Hepatocyte (in vitro differentiated cells): ENCODE measurements at regions not wholly inside any gene's neighbourhood (a gene's known extent, or its start where the extent isn't known, plus 50 kb on each side); places are given as distances from the start of the nearest gene placed in this dataset.

Source experiments
- DNase-seq: peaks from one replicate; pipeline ENCODE4 v3.0.0-alpha.2; 2016; ENCODE audit warnings: low spot score
- H2AFZ ChIP-seq: fragments of 200-600 bp; sonication (generic); 2 replicates; pipeline ENCODE4 v1.6.0; 2016; ENCODE audit warnings: antibody characterized with exemption, mild to moderate bottlenecking
- H3K27ac ChIP-seq: fragments of 200-600 bp; sonication (generic); 2 replicates; pipeline ENCODE4 v1.5.1; 2016; ENCODE audit warnings: mild to moderate bottlenecking
- H3K27me3 ChIP-seq: fragments of 200-600 bp; sonication (generic); 2 replicates; pipeline ENCODE4 v1.6.1; 2016
- H3K36me3 ChIP-seq: fragments of 200-600 bp; sonication (generic); replicated peaks from 2 replicates; pipeline ENCODE4 v1.5.1; 2016; ENCODE audit warnings: low read depth; ENCODE audit not compliant: insufficient read depth
- H3K4me1 ChIP-seq: fragments of 200-600 bp; sonication (generic); 2 replicates; pipeline ENCODE4 v1.5.1; 2016; ENCODE audit warnings: mild to moderate bottlenecking, moderate library complexity; ENCODE audit not compliant: insufficient read depth
- H3K4me2 ChIP-seq: fragments of 200-600 bp; sonication (generic); 2 replicates; pipeline ENCODE4 v1.6.0; 2016
- H3K4me3 ChIP-seq: fragments of 200-600 bp; sonication (generic); 2 replicates; pipeline ENCODE4 v1.5.1; 2016; ENCODE audit warnings: mild to moderate bottlenecking
- H3K79me2 ChIP-seq: fragments of 200-600 bp; sonication (generic); 2 replicates; pipeline ENCODE4 v1.6.0; 2017; ENCODE audit warnings: mild to moderate bottlenecking
- H3K9me2 ChIP-seq: fragments of 200-600 bp; sonication (generic); replicated peaks from 2 replicates; pipeline ENCODE4 v1.6.0; 2017; ENCODE audit warnings: mild to moderate bottlenecking; ENCODE audit not compliant: insufficient read depth
- H3K9me3 ChIP-seq: fragments of 200-600 bp; sonication (generic); 2 replicates; pipeline ENCODE4 v1.5.1; 2016; ENCODE audit warnings: low read depth, mild to moderate bottlenecking
- H4K20me1 ChIP-seq: fragments of 200-600 bp; sonication (generic); 2 replicates; pipeline ENCODE4 v1.6.0; 2016; ENCODE audit warnings: mild to moderate bottlenecking; ENCODE audit not compliant: insufficient read depth, poor library complexity, severe bottlenecking
- CTCF ChIP-seq: fragments of 200-600 bp; sonication (generic); IDR thresholded peaks from 2 replicates; pipeline ENCODE4 v1.5.1; 2016; ENCODE audit warnings: antibody characterized with exemption, mild to moderate bottlenecking; ENCODE audit not compliant: poor library complexity
- EZH2 ChIP-seq: fragments of 200-600 bp; sonication (generic); IDR thresholded peaks from 2 replicates; pipeline ENCODE4 v1.6.1; 2016; ENCODE audit warnings: antibody characterized with exemption, mild to moderate bottlenecking, borderline replicate concordance
- EZH2phosphoT487 ChIP-seq: fragments of 200-600 bp; sonication (generic); IDR thresholded peaks from one replicate; pipeline ENCODE4 v1.6.1; 2018; ENCODE audit warnings: antibody characterized with exemption, mild to moderate bottlenecking, low read depth, moderate library complexity; ENCODE audit not compliant: unreplicated experiment, severe bottlenecking
- WGBS: methylation state at CpG from one replicate; pipeline ENCODE4 v1.1.6; 2016; ENCODE audit warnings: low lambda C conversion rate; ENCODE audit errors: missing lambda C conversion rate; 5-methylcytosine and 5-hydroxymethylcytosine counted together

DNA sequence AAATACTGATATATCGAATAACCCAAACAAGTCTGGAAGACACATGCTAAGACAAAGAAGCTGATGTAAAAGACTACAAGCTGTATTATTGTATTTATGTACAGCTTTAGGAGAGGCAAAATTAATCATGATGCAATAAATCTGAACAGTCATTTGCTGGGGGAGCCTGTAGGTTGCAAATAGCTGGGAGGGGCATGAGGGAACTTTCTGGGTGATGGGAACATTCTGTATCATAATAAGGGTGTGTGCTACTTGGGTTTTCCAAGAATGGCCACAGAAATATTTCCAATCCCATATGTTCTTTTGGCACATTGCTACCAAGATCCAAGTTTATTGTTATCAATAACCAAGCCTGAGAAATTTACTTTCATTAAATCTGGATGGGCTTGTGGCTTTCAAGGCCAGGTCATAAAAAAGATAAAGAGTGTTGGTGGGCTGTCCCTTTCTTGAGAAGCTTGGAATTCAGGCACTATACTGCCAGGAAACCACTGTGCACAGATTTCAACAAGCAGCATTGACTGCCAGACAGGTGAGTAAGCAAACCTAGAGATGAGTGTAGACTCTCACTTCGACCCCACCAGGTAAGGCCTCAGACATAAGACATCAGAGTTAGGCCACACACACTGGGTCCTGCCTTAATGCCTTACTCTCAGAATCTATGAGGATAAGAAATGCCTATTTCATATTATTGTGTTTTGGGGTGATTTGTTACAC lies 629.7 kb upstream of the FZD8 start:
- 79% methylated on average over 2 of the region's 2 CpGs for WGBS
- no peaks in the 10 kb centered on the region for H3K4me1 ChIP-seq
- H3K79me2 ChIP-seq: no peaks in the 10 kb centered on the region
- H4K20me1 ChIP-seq: no peaks in the 10 kb centered on the region
- H2AFZ ChIP-seq: no peak overlapping the region
- no peak overlapping the region for H3K27ac ChIP-seq
- no peaks in the 10 kb centered on the region for H3K27me3 ChIP-seq
- no peaks in the 10 kb centered on the region for H3K9me2 ChIP-seq
- DNase-seq: no peak
- no peaks in the 10 kb centered on the region for H3K36me3 ChIP-seq
- peaks cover 5% of the 10 kb centered on the region for H3K9me3 ChIP-seq
- no peak overlapping the region for H3K4me2 ChIP-seq
- no peak overlapping the region for H3K4me3 ChIP-seq
- TF ChIP-seq EZH2phosphoT487: no peak
- TF ChIP-seq CTCF: no peak
- TF ChIP-seq EZH2: no peak

- Histone ChIP-seq H3K27ac (no peak overlapping the region), H3K27me3 (no peaks in the 10 kb centered on the region), H4K20me1 (no peaks in the 10 kb centered on the region), H3K79me2 (no peaks in the 10 kb centered on the region), H3K4me2 (no peak overlapping the region), H3K4me3 (no peak overlapping the region), H2AFZ (no peak overlapping the region), H3K9me2 (no peaks in the 10 kb centered on the region), H3K36me3 (no peaks in the 10 kb centered on the region), H3K4me1 (no peaks in the 10 kb centered on the region), H3K9me3 (peaks cover 5% of the 10 kb centered on the region)
- no peak for TF ChIP-seq EZH2phosphoT487
- TF ChIP-seq CTCF: no peak
- no peak for TF ChIP-seq EZH2
- DNase-seq: no peak
- WGBS: 88% methylated on average over 1 of the region's 1 CpG
These were observed 627.1 kb upstream of the FZD8 start for GRCh38 chr10:36269222-36269621.

- Histone ChIP-seq H3K4me3 (no peak overlapping the region), H3K27me3 (no peaks in the 10 kb centered on the region), H3K36me3 (no peaks in the 10 kb centered on the region), H4K20me1 (no peaks in the 10 kb centered on the region), H3K9me2 (no peaks in the 10 kb centered on the region), H3K4me1 (no peaks in the 10 kb centered on the region), H3K27ac (no peak overlapping the region), H2AFZ (no peak overlapping the region), H3K79me2 (no peaks in the 10 kb centered on the region), H3K4me2 (no peak overlapping the region), H3K9me3 (peaks cover 5% of the 10 kb centered on the region)
- DNase-seq: no peak
- TF ChIP-seq CTCF (no peak), EZH2 (no peak), EZH2phosphoT487 (no peak)
- WGBS: 80% methylated on average over 1 of the region's 1 CpG
These were observed 624.8 kb upstream of the FZD8 start for GRCh38 chr10:36266923-36267322.

DNA sequence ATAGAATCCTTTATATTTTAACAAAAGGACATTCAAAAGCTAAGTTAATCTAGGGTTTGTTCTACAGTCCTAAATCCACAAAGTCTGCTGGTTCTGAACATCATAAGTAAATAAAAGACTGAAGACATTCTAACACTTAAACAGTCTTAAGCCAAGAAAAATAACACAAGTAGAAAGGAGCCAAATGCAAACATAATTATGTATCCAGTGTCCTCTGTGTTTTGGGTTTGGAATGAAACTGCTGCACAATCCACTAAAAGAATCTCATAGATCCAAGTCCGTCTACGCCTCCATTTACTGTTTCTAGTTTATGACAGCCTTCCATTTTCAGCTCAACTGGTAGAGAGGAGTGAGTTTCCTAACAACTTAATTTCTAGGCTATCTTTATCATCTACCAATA lies 623.6 kb upstream of the FZD8 start:
- 80% methylated on average over 2 of the region's 2 CpGs for WGBS
- no peak for DNase-seq
- Histone ChIP-seq H4K20me1 (no peaks in the 10 kb centered on the region), H3K4me1 (no peaks in the 10 kb centered on the region), H3K9me2 (no peaks in the 10 kb centered on the region), H2AFZ (no peak overlapping the region), H3K27me3 (no peaks in the 10 kb centered on the region), H3K79me2 (no peaks in the 10 kb centered on the region), H3K4me3 (no peak overlapping the region), H3K36me3 (no peaks in the 10 kb centered on the region), H3K9me3 (peaks cover 5% of the 10 kb centered on the region), H3K4me2 (no peak overlapping the region), H3K27ac (no peak overlapping the region)
- TF ChIP-seq CTCF: no peak
- no peak for TF ChIP-seq EZH2
- no peak for TF ChIP-seq EZH2phosphoT487
